GM10266 (cell line): ENCODE measurements at regions not wholly inside any gene's neighbourhood (a gene's known extent, or its start where the extent isn't known, plus 50 kb on each side); places are given as distances from the start of the nearest gene placed in this dataset.
"Not testable (repeated sequence)": the region's sequence is repeated elsewhere in the genome, so short reads cannot be mapped to it uniquely, and the experiment has no call there.

Experiments used
- DNase-seq: peaks from one replicate; pipeline ENCODE4 v3.0.0; 2012; ENCODE audit errors: extremely low spot score
- TF ChIP-seq, protein P1 (sequence below): IDR thresholded peaks from 2 replicates; pipeline ENCODE4 v1.5.1; 2012; ENCODE audit warnings: mild to moderate bottlenecking, low read depth; ENCODE audit not compliant: control insufficient read depth, insufficient read depth; ENCODE audit errors: missing control alignments

DNA sequence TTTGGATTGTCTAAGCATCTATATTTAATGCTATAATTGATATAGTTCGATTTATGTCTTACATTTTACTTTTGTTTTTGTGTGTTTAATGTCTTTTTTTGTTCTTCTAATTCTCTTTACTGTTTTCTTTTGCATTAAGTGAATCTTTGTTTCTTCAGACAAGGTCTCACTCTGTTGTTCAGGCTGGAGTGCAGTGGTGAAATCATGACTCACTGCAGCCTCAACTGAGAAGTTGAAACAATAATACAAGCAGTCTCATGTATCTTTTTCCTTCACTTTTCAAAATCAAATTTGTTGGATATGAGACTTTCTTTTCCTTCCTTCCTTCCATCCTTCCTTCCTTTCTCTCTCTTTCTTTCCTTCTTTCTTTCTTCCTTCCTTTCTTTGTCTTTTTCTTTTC lies 1401.6 kb downstream of the ADGRL3 start:
- no peak for DNase-seq
- TF ChIP-seq, protein P1, sequence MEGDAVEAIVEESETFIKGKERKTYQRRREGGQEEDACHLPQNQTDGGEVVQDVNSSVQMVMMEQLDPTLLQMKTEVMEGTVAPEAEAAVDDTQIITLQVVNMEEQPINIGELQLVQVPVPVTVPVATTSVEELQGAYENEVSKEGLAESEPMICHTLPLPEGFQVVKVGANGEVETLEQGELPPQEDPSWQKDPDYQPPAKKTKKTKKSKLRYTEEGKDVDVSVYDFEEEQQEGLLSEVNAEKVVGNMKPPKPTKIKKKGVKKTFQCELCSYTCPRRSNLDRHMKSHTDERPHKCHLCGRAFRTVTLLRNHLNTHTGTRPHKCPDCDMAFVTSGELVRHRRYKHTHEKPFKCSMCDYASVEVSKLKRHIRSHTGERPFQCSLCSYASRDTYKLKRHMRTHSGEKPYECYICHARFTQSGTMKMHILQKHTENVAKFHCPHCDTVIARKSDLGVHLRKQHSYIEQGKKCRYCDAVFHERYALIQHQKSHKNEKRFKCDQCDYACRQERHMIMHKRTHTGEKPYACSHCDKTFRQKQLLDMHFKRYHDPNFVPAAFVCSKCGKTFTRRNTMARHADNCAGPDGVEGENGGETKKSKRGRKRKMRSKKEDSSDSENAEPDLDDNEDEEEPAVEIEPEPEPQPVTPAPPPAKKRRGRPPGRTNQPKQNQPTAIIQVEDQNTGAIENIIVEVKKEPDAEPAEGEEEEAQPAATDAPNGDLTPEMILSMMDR, result no peak

DNA sequence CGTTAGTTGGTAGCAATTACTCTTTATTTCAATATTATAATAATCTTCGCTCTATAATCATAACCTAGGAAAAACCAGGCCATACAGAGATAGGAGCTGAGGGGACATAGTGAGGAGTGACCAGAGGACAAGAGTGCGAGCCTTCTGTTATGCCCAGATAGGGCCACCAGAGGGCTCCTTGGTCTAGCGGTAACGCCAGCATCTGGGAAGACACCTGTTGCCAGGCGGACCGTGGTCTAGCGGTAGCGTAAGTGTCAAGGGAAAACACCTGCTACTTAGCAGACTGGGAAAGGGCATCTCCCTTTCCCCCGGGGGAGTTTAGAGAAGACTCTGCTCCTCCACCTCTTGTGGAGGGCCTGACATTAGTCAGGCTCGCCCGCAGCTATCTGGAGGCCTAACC lies 1395.1 kb downstream of the ADGRL3 start:
- not testable (repeated sequence) for DNase-seq
- TF ChIP-seq, protein P1, result peak; percentile 30

DNA sequence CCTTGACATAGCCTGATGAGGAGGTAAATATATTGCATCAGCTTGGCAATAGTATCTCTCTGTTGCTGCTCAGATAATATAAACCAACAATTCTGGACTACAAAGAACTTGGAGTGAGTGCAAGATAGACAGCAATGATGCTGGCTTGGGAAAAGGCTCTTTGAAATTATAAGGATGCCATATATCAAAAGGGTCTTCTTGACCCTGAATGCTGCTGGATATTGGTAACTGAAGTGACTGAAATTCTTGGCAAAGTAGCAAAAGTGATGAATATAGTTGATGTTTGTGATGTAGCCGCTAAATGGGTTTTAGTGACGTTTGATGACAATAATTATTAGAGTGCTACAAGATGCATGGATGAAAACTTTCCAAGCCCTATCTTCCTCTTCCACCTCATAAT lies 1391.6 kb downstream of the ADGRL3 start:
- no peak for DNase-seq

GRCh38 chr4:62588671-62589070 lies 1388.5 kb downstream of the ADGRL3 start:
- DNase-seq, result no peak
- TF ChIP-seq, protein P1, result no peak

More for the DNA sequence above, 1391.6 kb downstream of the ADGRL3 start:
- TF ChIP-seq, protein P1, result no peak

GRCh38 chr4:62571494-62571893 lies 1371.4 kb downstream of the ADGRL3 start:
- TF ChIP-seq, protein P1, result no peak
- DNase-seq, result no peak

DNA sequence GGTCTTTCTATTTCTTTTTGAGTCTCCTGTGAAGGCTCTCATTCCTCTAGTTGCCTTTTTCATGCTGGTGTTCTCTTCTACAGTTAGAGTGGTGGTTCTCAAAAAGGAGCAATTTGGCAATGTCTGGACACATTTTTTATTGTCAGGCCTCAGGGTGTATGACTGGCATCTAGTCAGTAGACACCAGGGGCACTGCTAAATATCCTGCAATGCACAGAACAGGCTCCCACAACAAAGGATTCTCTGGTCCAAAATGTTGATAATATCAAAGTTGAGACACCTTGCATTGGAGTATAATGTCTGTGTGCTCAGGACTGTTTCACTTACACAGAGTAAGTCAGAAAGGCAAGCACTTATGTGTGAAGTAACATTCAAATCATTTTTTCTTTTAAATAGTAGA lies 1360.7 kb downstream of the ADGRL3 start:
- DNase-seq, result no peak
- TF ChIP-seq, protein P1, result no peak

- no peak for DNase-seq
- TF ChIP-seq, protein P1, result no peak
Observed at GRCh38 chr4:62550121-62550520, 1350.0 kb downstream of the ADGRL3 start.
